GM12892 (cell line): ENCODE measurements at regions not wholly inside any gene's neighbourhood (a gene's known extent, or its start where the extent isn't known, plus 50 kb on each side); places are given as distances from the start of the nearest gene placed in this dataset.

ENCODE experiments used
- POLR2A ChIP-seq: IDR thresholded peaks from 2 replicates; pipeline ENCODE4 v1.6.1; 2011; ENCODE audit warnings: low read depth, low read length, control low read depth
- POLR2AphosphoS5 ChIP-seq: IDR thresholded peaks from 2 replicates; pipeline ENCODE4 v1.6.1; 2011; ENCODE audit warnings: low read depth, low read length, control low read depth
- TAF1 ChIP-seq: IDR thresholded peaks from 2 replicates; pipeline ENCODE4 v1.6.1; 2011; ENCODE audit warnings: low read depth, mild to moderate bottlenecking, control low read depth, low read length, borderline replicate concordance

DNA sequence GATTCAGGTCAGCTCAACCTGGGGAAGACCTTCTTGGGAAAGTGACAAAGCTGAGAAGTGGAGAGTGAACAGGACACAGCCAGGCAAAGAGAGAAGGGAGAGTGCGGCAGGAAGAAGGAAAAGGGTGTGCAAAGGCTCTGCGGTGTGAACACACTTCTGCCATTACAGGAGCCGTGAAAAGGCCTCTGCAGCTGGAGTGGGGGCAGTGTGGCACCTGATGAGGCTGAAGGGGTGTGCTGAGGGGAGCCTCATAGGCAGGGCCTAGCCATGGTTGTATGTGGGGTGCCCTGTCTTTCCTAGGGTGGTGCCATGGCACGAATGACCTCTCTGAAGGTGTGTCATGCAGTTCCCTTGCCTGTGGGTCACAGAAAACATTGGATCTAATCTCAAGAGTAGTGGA is 347.6 kb downstream of the CYRIA start:
- TF ChIP-seq POLR2A (no peak), TAF1 (no peak), POLR2AphosphoS5 (no peak)
